ENCODE measurements at regions not wholly inside any gene's neighbourhood (a gene's known extent, or its start where the extent isn't known, plus 50 kb on each side); places are given as distances from the start of the nearest gene placed in this dataset.
A peak's percentile ranks its signal among the peaks of the same experiment; 100 is the strongest.
"Not testable (repeated sequence)": the region's sequence is repeated elsewhere in the genome, so short reads cannot be mapped to it uniquely, and the experiment has no call there.

GRCh38 chr17:6893382-6894205 is 62.1 kb upstream of the TEKT1 start:
- peak; percentile 36 for DNase-seq

- peak; percentile 19 for DNase-seq
Observed at GRCh38 chr17:6894206-6894528, 62.6 kb upstream of the TEKT1 start.

GRCh38 chr17:6901086-6901485 is 69.6 kb upstream of the TEKT1 start:
- no peak for DNase-seq

- DNase-seq = no peak
Observed at GRCh38 chr17:6903326-6903900, 71.9 kb upstream of the TEKT1 start.

GRCh38 chr17:6908807-6909206 is 77.3 kb upstream of the TEKT1 start:
- no peak for DNase-seq

- peak; percentile 52 for DNase-seq
Observed at GRCh38 chr17:6910987-6911603, 79.6 kb upstream of the TEKT1 start.

- DNase-seq = no peak
Observed at GRCh38 chr17:6912110-6913051, 80.9 kb upstream of the TEKT1 start.

- DNase-seq = peak; percentile 68
Observed at GRCh38 chr17:6913608-6914443, 82.0 kb upstream of the ALOX12 start.

- DNase-seq = peak; percentile 29
Observed at GRCh38 chr17:6914711-6915110, 81.1 kb upstream of the ALOX12 start.

- DNase-seq = no peak
Observed at GRCh38 chr17:6915620-6916019, 80.2 kb upstream of the ALOX12 start.

GRCh38 chr17:6919158-6919557 is 76.7 kb upstream of the ALOX12 start:
- DNase-seq = no peak

- no peak for DNase-seq
Observed at GRCh38 chr17:6923385-6923784, 72.5 kb upstream of the ALOX12 start.

- no peak for DNase-seq
Observed at GRCh38 chr17:6924208-6924607, 71.6 kb upstream of the ALOX12 start.

- no peak for DNase-seq
Observed at GRCh38 chr17:6926667-6927066, 69.2 kb upstream of the ALOX12 start.

- no peak for DNase-seq
Observed at GRCh38 chr17:6927290-6928126, 68.3 kb upstream of the ALOX12 start.

- DNase-seq = no peak
Observed at GRCh38 chr17:6928193-6928592, 67.7 kb upstream of the ALOX12 start.

GRCh38 chr17:6930749-6931148 is 65.1 kb upstream of the ALOX12 start:
- no peak for DNase-seq

GRCh38 chr17:6934544-6934943 is 61.3 kb upstream of the ALOX12 start:
- DNase-seq = not testable (repeated sequence)

- DNase-seq = no peak
Observed at GRCh38 chr17:6936370-6937028, 59.4 kb upstream of the ALOX12 start.

GRCh38 chr17:6938637-6939036 is 57.2 kb upstream of the ALOX12 start:
- DNase-seq = no peak

- DNase-seq = no peak
Observed at GRCh38 chr17:6940186-6940649, 55.6 kb upstream of the ALOX12 start.
